ENCODE measurements at regions not wholly inside any gene's neighbourhood (a gene's known extent, or its start where the extent isn't known, plus 50 kb on each side); places are given as distances from the start of the nearest gene placed in this dataset.

DNA sequence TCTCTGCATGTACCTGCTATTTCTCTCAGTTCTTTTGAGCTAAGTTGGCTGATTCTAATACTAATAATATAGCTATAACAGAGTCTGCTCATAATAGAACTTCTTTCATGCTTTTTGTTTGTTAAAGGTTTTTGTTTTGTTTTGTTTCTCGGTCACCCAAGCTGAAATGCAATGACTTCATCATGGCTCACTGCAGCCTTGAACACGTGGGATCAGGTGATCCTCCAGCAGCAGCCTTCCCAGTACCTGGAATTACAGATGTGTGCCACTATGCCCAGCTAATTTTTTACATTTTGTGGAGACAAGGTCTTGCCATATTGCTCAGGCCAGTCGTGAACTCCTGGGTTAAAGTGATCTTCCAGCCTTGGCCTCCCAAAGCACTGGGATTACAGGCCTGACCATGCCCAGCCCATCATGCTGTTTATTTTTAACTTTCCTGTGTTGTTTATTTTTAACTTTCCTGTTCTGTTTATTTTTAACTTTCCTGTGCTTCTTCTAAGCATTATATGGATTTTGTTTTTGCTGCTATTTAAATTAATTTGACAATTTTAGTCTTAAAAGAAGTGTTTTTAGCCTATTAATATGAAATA, 763.8 kb upstream of the CDH7 start:
- no peak overlapping the region for H3K27ac ChIP-seq (ENCODE audit: low read length)
- no peaks in the 10 kb centered on the region for H3K4me1 ChIP-seq (ENCODE audit: control insufficient read depth in 1 of 2, insufficient read depth in 2 of 2, low read length in 2 of 2)
- H3K9me3 ChIP-seq (ENCODE audit: control insufficient read depth in 1 of 2, low read length in 2 of 2), result no peaks in the 10 kb centered on the region
- H3K4me3 ChIP-seq (ENCODE audit: low read depth in 1 of 2, low read length in 2 of 2), result no peak overlapping the region
- H3K36me3 ChIP-seq (ENCODE audit: control insufficient read depth in 1 of 2, insufficient read depth in 2 of 2, low read length in 2 of 2), result no peaks in the 10 kb centered on the region
- no peaks in the 10 kb centered on the region for H3K27me3 ChIP-seq (ENCODE audit: low read depth, low read length)

DNA sequence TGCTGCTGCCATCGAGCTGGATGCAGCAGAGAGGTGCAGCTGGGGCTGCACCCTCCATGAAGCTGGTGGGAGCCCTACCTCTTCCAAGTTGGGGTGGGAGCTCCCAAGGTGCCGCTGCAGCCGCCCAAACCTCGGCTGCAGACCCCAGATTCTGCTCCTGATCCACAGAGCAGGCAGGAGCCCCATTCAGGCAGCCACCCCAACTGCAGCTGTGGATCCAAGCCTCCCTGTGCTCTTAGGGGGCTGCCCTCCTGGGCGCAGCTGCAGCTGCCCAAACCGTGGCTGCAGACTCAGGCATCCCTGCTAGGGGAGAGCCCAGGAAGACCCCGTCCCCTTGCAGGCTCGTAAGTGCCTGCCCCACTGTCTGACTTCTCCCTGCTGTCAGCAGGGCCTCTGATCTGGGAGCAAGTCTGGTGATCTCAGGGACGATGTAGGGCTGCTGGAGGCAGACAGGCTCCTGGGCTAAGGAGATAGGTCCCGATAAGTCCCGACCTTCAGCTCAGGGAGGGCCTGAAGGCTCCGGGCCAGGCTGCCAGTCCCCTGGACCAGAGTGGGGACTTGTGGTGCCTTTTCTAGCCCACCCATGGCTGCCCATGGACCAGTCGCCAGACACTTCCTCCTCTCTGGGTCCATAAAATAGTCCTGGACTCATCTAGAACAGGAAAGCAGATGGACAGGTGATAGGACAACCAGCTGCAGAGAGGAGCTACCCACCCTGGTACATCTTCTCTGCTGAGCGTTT, 767.1 kb upstream of the CDH7 start:
- H3K4me1 ChIP-seq (ENCODE audit: control insufficient read depth in 1 of 2, insufficient read depth in 2 of 2, low read length in 2 of 2), result no peaks in the 10 kb centered on the region
- no peak overlapping the region for H3K4me3 ChIP-seq (ENCODE audit: low read depth in 1 of 2, low read length in 2 of 2)
- no peak overlapping the region for H3K27ac ChIP-seq (ENCODE audit: low read length)

DNA sequence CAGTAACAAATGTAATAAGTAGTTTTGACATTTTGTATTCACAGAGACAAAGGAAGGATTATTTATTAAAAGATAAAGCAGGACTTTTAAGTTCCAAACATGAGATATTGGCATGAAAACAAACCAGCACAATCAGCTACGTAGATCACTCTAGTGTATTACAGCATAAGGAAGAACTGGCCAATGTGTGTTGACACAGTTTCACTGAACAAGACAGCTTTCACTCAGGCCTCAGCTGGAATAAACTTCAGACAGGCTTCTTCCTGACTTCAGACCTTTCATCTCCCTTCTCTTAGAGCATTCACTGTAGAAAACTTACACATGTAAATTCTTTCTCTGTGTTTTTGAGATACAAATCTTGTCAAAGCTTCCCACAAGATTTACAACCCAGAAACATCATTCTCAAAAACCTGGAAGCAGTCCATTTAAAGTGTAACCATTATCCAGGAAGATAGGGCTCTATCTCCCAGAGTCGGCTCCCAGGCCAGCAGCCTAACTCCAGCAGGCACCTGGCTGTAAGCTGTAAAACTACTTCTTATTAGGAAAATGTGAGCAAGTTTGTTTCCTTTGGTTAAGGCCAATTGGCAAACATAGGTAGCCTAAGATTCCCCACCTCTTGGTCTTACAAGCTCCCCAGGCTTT, 768.3 kb upstream of the CDH7 start:
- H3K4me1 ChIP-seq (ENCODE audit: control insufficient read depth in 1 of 2, insufficient read depth in 2 of 2, low read length in 2 of 2), result no peaks in the 10 kb centered on the region
- no peaks in the 10 kb centered on the region for H3K27me3 ChIP-seq (ENCODE audit: low read depth, low read length)
- H3K9me3 ChIP-seq (ENCODE audit: control insufficient read depth in 1 of 2, low read length in 2 of 2), result no peaks in the 10 kb centered on the region
- H3K27ac ChIP-seq (ENCODE audit: low read length), result no peak overlapping the region
- H3K4me3 ChIP-seq (ENCODE audit: low read depth in 1 of 2, low read length in 2 of 2), result no peak overlapping the region
- H3K36me3 ChIP-seq (ENCODE audit: control insufficient read depth in 1 of 2, insufficient read depth in 2 of 2, low read length in 2 of 2), result no peaks in the 10 kb centered on the region

More for the DNA sequence above, 767.1 kb upstream of the CDH7 start:
- no peaks in the 10 kb centered on the region for H3K36me3 ChIP-seq (ENCODE audit: control insufficient read depth in 1 of 2, insufficient read depth in 2 of 2, low read length in 2 of 2)
- no peaks in the 10 kb centered on the region for H3K27me3 ChIP-seq (ENCODE audit: low read depth, low read length)
- H3K9me3 ChIP-seq (ENCODE audit: control insufficient read depth in 1 of 2, low read length in 2 of 2), result no peaks in the 10 kb centered on the region

GRCh38 chr18:64981915-64982314, 768.9 kb upstream of the CDH7 start:
- H3K36me3 ChIP-seq (ENCODE audit: control insufficient read depth in 1 of 2, insufficient read depth in 2 of 2, low read length in 2 of 2), result no peaks in the 10 kb centered on the region
- H3K4me1 ChIP-seq (ENCODE audit: control insufficient read depth in 1 of 2, insufficient read depth in 2 of 2, low read length in 2 of 2), result no peaks in the 10 kb centered on the region
- H3K4me3 ChIP-seq (ENCODE audit: low read depth in 1 of 2, low read length in 2 of 2), result no peak overlapping the region
- H3K9me3 ChIP-seq (ENCODE audit: control insufficient read depth in 1 of 2, low read length in 2 of 2), result no peaks in the 10 kb centered on the region
- no peak overlapping the region for H3K27ac ChIP-seq (ENCODE audit: low read length)
- H3K27me3 ChIP-seq (ENCODE audit: low read depth, low read length), result no peaks in the 10 kb centered on the region

DNA sequence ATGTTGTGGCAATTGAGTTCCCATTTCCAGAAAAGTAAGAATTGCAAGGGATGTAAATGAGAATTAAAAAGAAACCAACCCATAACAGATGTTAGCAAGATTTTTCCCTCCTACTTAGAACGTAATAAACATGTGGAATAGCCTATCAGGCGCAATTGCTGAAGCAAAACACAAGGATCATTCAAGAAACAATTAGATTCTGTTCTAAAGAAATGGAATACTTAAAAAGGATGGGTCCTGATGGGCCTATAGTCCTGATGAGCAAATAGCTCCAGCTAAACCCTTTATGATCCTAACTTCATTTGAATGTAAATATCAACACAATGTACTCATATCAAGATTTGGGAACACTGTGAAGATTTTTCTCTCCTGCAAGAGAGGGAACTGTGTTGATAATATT, 771.0 kb upstream of the CDH7 start:
- Histone ChIP-seq H3K4me3 (ENCODE audit: low read depth in 1 of 2, low read length in 2 of 2) (no peak overlapping the region), H3K36me3 (ENCODE audit: control insufficient read depth in 1 of 2, insufficient read depth in 2 of 2, low read length in 2 of 2) (no peaks in the 10 kb centered on the region), H3K27me3 (ENCODE audit: low read depth, low read length) (no peaks in the 10 kb centered on the region), H3K9me3 (ENCODE audit: control insufficient read depth in 1 of 2, low read length in 2 of 2) (no peaks in the 10 kb centered on the region), H3K27ac (ENCODE audit: low read length) (no peak overlapping the region), H3K4me1 (ENCODE audit: control insufficient read depth in 1 of 2, insufficient read depth in 2 of 2, low read length in 2 of 2) (no peaks in the 10 kb centered on the region)

- no peaks in the 10 kb centered on the region for H3K27me3 ChIP-seq (ENCODE audit: low read depth, low read length)
- no peaks in the 10 kb centered on the region for H3K9me3 ChIP-seq (ENCODE audit: control insufficient read depth in 1 of 2, low read length in 2 of 2)
- no peak overlapping the region for H3K4me3 ChIP-seq (ENCODE audit: low read depth in 1 of 2, low read length in 2 of 2)
- H3K36me3 ChIP-seq (ENCODE audit: control insufficient read depth in 1 of 2, insufficient read depth in 2 of 2, low read length in 2 of 2), result no peaks in the 10 kb centered on the region
- H3K27ac ChIP-seq (ENCODE audit: low read length), result no peak overlapping the region
- no peaks in the 10 kb centered on the region for H3K4me1 ChIP-seq (ENCODE audit: control insufficient read depth in 1 of 2, insufficient read depth in 2 of 2, low read length in 2 of 2)
Observed at GRCh38 chr18:64974391-64975125, 776.3 kb upstream of the CDH7 start.

DNA sequence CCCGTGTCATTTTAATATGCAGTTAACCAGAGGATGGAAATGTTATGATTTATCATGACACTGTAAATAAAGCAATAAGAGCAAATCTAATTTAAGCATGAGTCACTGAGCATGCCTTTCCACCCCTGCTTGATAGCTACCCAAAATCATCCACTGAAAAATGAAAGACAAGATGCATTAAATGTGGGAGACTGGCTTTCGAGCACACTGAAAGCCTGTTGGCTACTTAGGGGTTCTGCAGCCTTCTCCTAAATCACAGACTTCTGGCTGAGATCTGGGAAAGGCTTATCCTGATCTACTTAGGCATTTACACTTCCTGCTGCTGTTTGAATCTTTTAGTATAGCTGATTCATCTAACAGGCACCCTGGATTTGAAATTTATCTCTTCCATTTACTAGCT, 778.3 kb upstream of the CDH7 start:
- no peaks in the 10 kb centered on the region for H3K4me1 ChIP-seq (ENCODE audit: control insufficient read depth in 1 of 2, insufficient read depth in 2 of 2, low read length in 2 of 2)
- no peaks in the 10 kb centered on the region for H3K27me3 ChIP-seq (ENCODE audit: low read depth, low read length)
- H3K9me3 ChIP-seq (ENCODE audit: control insufficient read depth in 1 of 2, low read length in 2 of 2), result no peaks in the 10 kb centered on the region
- H3K4me3 ChIP-seq (ENCODE audit: low read depth in 1 of 2, low read length in 2 of 2), result no peak overlapping the region
- no peaks in the 10 kb centered on the region for H3K36me3 ChIP-seq (ENCODE audit: control insufficient read depth in 1 of 2, insufficient read depth in 2 of 2, low read length in 2 of 2)
- H3K27ac ChIP-seq (ENCODE audit: low read length), result no peak overlapping the region

DNA sequence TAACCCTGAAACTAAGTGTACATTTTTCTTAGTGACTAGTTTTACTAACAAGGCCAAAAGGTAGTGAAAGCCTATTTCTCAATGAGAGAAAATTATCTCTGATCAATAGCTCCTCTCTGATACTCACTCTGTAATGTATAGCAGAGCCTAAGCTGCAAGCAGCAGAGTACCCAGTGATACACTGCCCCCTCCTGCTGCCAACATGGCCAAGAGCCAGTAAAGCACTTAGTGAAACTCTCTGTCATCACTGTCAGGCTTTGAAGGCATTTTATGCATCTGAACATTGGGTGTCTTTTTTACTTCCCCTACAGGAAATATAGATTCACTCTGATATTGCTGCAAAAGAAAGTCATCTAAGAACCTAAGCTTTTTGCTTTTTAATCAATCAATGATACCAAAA, 784.1 kb upstream of the CDH7 start:
- no peaks in the 10 kb centered on the region for H3K36me3 ChIP-seq (ENCODE audit: control insufficient read depth in 1 of 2, insufficient read depth in 2 of 2, low read length in 2 of 2)
- H3K27me3 ChIP-seq (ENCODE audit: low read depth, low read length), result no peaks in the 10 kb centered on the region
- no peaks in the 10 kb centered on the region for H3K9me3 ChIP-seq (ENCODE audit: control insufficient read depth in 1 of 2, low read length in 2 of 2)
- H3K4me3 ChIP-seq (ENCODE audit: low read depth in 1 of 2, low read length in 2 of 2), result no peak overlapping the region
- H3K27ac ChIP-seq (ENCODE audit: low read length), result no peak overlapping the region
- H3K4me1 ChIP-seq (ENCODE audit: control insufficient read depth in 1 of 2, insufficient read depth in 2 of 2, low read length in 2 of 2), result no peaks in the 10 kb centered on the region

DNA sequence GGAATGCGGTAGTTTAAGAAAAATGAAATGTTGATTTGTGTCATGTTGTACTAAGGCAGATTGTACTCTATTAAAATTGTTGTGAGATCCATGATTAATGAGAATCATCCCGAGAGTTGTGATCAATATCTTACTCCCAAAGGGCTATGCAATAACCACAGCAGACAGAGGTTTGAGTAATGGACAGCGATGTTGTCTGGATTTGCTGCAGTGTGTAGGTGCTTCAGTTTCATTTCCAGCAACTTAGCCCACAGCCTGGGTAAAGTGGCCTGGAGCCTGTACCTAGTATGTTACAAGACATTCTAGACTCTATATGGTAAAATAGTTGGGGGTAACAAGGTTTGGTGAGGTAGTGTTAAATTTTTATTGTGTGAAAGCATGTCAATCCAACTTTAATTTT, 794.3 kb upstream of the CDH7 start:
- Histone ChIP-seq H3K27ac (ENCODE audit: low read length) (no peak overlapping the region), H3K27me3 (ENCODE audit: low read depth, low read length) (no peaks in the 10 kb centered on the region), H3K4me1 (ENCODE audit: control insufficient read depth in 1 of 2, insufficient read depth in 2 of 2, low read length in 2 of 2) (no peaks in the 10 kb centered on the region)

DNA sequence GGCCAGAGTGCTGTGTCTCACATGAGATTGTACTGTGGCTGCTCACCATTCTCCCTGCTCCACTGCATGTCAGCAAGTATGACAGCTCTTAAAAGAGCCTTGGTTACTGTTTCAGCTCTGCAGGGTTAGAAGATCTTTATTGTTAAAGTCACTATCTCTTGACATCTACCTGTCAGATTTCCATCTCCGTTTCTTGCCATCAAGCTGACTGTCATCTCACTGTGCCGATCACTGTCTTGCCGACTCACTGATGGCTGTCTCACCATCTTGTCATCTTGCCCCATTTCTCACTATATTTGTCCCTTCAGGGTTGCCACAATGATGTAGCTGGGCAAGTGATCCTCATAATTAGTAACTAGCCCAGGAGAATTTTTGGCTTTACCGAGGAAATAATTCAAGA, 800.9 kb upstream of the CDH7 start:
- Histone ChIP-seq H3K9me3 (ENCODE audit: control insufficient read depth in 1 of 2, low read length in 2 of 2) (no peaks in the 10 kb centered on the region), H3K27ac (ENCODE audit: low read length) (no peak overlapping the region), H3K4me3 (ENCODE audit: low read depth in 1 of 2, low read length in 2 of 2) (no peak overlapping the region), H3K27me3 (ENCODE audit: low read depth, low read length) (no peaks in the 10 kb centered on the region), H3K4me1 (ENCODE audit: control insufficient read depth in 1 of 2, insufficient read depth in 2 of 2, low read length in 2 of 2) (no peaks in the 10 kb centered on the region), H3K36me3 (ENCODE audit: control insufficient read depth in 1 of 2, insufficient read depth in 2 of 2, low read length in 2 of 2) (no peaks in the 10 kb centered on the region)

More for the DNA sequence above, 794.3 kb upstream of the CDH7 start:
- H3K36me3 ChIP-seq (ENCODE audit: control insufficient read depth in 1 of 2, insufficient read depth in 2 of 2, low read length in 2 of 2), result no peaks in the 10 kb centered on the region
- H3K9me3 ChIP-seq (ENCODE audit: control insufficient read depth in 1 of 2, low read length in 2 of 2), result no peaks in the 10 kb centered on the region
- no peak overlapping the region for H3K4me3 ChIP-seq (ENCODE audit: low read depth in 1 of 2, low read length in 2 of 2)

- Histone ChIP-seq H3K4me1 (ENCODE audit: control insufficient read depth in 1 of 2, insufficient read depth in 2 of 2, low read length in 2 of 2) (no peaks in the 10 kb centered on the region), H3K9me3 (ENCODE audit: control insufficient read depth in 1 of 2, low read length in 2 of 2) (no peaks in the 10 kb centered on the region), H3K27me3 (ENCODE audit: low read depth, low read length) (no peaks in the 10 kb centered on the region), H3K36me3 (ENCODE audit: control insufficient read depth in 1 of 2, insufficient read depth in 2 of 2, low read length in 2 of 2) (no peaks in the 10 kb centered on the region), H3K4me3 (ENCODE audit: low read depth in 1 of 2, low read length in 2 of 2) (no peak overlapping the region), H3K27ac (ENCODE audit: low read length) (no peak overlapping the region)
Observed at GRCh38 chr18:64936671-64937070, 787.8 kb upstream of the LINC00305 start.

Measured in muscle layer of duodenum (tissue), 2 donors.